H1 (cell line): ENCODE measurements at regions not wholly inside any gene's neighbourhood (a gene's known extent, or its start where the extent isn't known, plus 50 kb on each side); places are given as distances from the start of the nearest gene placed in this dataset.

Experiments used
- E2F6 ChIP-seq: IDR thresholded peaks from 2 replicates; pipeline ENCODE4 v1.6.1; 2012; ENCODE audit warnings: inconsistent platforms
- HDAC6 ChIP-seq: IDR thresholded peaks from one replicate; pipeline ENCODE4 v1.7.1; 2012; ENCODE audit warnings: low read depth, mild to moderate bottlenecking, inconsistent platforms, low read length, moderate library complexity
- RNF2 ChIP-seq: fragments of 200-900, 300-1000 bp; sonication (generic); IDR thresholded peaks from 2 replicates; pipeline ENCODE4 v1.7.1; 2016; ENCODE audit warnings: borderline replicate concordance, low read depth, mild to moderate bottlenecking, antibody characterized with exemption, low read length; ENCODE audit not compliant: poor library complexity, severe bottlenecking; ENCODE audit errors: missing control alignments
- TEAD4 ChIP-seq: IDR thresholded peaks from 2 replicates; pipeline ENCODE4 v1.6.1; 2012; ENCODE audit warnings: low read depth, low read length, inconsistent platforms, mixed read lengths

GRCh38 chr11:70828593-70829082 is 423.7 kb downstream of the SHANK2 start (continued):
- TF ChIP-seq E2F6, result no peak
- TF ChIP-seq TEAD4, result no peak
- no peak for TF ChIP-seq HDAC6
- TF ChIP-seq RNF2, result no peak
